ENCODE measurements at regions not wholly inside any gene's neighbourhood (a gene's known extent, or its start where the extent isn't known, plus 50 kb on each side); places are given as distances from the start of the nearest gene placed in this dataset.

DNA sequence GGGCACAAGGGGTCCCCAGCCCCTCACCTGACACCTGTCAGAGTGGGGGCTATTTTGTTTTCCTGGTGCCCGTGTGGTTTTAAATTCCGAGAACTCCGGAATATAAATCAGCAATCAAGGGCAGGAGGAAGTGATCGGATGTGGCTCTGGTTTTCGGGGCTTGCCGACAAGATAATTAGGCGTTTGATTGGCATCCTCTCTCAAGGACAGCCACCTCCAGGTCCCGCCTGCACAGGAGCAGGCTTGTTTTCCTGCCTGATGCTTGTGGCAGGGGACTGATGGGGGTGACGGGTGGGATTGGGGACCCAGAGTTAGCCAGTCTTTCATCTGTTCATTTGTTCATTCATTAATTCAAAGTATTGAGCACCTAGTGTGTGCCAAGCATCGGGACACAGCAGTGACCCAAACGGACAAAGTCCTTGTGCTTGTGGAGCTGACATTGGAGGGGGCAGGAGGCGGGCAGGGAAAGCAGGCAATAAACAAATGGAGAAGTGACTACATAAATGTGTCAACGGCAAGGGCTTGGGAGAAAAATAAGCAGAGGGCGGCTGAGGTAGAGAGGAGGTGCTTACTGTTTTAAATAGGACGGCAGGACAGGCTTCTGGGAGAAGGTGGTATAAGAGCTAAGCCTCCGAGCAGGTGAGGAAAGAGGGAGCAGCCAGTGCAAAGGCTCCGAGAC is 166.5 kb downstream of the PHETA1 start:
- TF ChIP-seq CTCF (IDR thresholded peaks at IDR 0.05; ENCODE audit: insufficient read depth, low read depth, low read length, missing control alignments) = no peak
- H3K4me3 ChIP-seq (ENCODE audit: low read length) = no peak overlapping the region
- no peak for DNase-seq (ENCODE audit: low read depth)

DNA sequence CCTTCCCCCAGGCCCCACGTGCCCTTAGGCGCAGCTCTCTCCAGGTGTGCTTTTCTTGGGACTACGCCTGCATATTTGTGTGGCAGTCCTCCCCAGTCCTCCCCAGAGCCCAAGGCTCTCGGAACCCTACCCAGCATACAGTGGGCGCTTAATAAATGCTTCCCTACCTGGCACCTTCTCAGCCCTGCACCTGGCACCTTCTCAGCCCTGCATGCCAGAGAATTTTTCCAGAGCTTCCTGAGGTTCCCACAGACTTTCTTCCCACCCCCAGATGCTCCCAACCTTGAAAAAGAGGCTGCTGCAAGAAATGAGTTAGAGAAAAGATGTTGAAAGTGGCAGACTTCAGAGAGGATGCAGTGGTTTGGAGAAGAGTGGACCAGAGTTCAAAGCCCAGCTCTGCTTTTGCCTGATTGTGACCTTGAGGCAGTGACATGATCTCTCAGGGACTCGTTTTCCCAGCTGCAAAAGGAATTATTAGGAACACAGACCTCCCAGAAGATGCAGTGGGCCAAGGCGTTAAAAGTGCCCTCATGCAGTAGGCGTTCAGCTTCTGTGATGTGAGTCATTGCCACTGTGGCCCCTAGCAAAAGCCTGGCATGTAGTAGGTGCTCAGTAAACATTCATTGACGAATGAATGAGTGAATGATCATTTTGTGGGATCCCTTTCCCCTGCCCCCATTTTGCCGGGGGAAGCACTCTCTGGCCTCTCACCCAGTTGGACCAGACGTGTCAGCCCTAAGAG is 167.2 kb downstream of the PHETA1 start:
- no peak overlapping the region for H3K4me3 ChIP-seq (ENCODE audit: low read length)
- DNase-seq (ENCODE audit: low read depth) = no peak
- no peak for TF ChIP-seq CTCF (IDR thresholded peaks at IDR 0.05; ENCODE audit: insufficient read depth, low read depth, low read length, missing control alignments)

DNA sequence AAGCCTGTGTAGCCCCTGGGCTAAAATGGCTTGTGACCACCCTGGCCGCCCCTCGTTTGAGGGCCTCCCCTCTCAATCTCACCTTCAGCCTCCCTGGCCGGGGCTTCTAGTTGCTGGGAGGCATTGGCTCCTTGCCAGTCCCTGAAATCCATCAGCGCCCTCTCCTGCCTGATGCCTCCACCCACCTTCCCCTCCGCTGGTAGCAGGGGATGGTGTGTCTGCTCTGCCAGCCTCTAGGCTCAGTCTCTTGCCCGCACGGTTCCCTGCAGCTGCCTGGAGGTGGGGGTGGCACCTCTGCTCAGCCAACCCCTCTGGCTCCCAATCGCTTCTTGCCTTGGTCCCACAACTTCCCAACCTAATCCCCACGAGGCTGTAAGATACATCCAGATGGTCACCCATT is 167.9 kb downstream of the PHETA1 start:
- H3K4me3 ChIP-seq (ENCODE audit: low read length) = no peak overlapping the region
- no peak for DNase-seq (ENCODE audit: low read depth)
- no peak for TF ChIP-seq CTCF (IDR thresholded peaks at IDR 0.05; ENCODE audit: insufficient read depth, low read depth, low read length, missing control alignments)

DNA sequence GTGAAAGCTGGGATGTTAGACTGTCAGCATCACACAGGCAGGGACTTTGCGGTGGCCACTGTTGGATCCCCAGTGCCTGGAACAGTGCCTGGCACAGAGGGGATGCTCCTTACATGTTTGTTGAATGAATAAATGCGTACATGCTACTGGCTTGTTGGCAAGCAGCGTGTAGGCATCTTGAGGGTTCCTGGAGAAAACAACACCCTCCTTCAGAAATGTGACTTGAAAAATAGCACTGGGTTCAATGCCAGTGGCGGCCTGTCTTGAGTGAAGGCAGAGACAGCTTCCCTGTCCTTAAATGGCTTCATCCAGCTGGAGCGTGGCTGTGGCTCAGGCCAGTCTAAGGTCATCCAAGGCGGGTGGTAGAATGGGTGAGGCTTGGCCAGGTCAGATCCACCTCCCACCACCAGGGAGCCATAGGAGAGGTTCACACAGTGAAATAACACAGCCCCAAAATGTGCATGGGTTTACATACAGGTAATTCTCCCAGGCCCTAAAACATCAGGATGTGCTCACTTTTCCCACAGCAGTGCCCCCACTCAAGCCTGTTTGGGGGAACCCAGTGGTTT is 171.4 kb downstream of the PHETA1 start:
- no peak for DNase-seq (ENCODE audit: low read depth)
- TF ChIP-seq CTCF (IDR thresholded peaks at IDR 0.05; ENCODE audit: insufficient read depth, low read depth, low read length, missing control alignments) = no peak
- H3K4me3 ChIP-seq (ENCODE audit: low read length) = no peak overlapping the region

DNA sequence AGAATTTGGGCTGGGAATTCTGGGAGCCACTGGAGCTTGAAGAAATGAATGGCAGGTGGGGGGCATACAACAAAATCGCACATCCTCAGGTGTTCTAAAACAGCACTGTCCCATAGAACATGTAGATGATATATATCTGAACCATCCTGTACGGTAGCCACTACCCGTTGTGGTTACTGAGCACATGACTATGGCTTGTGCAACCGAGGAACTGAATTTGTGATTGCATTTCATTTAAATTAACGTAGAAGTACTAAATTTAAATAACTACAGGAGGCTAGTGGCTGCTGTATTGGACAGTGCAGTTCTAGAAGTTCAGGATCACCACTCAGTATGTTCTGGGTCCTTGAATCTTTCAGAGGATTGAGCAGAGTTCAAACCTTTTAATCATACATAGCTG is 172.4 kb downstream of the PHETA1 start:
- no peak for TF ChIP-seq CTCF (IDR thresholded peaks at IDR 0.05; ENCODE audit: insufficient read depth, low read depth, low read length, missing control alignments)
- no peak overlapping the region for H3K4me3 ChIP-seq (ENCODE audit: low read length)
- DNase-seq (ENCODE audit: low read depth) = no peak

- no peak for TF ChIP-seq CTCF (IDR thresholded peaks at IDR 0.05; ENCODE audit: insufficient read depth, low read depth, low read length, missing control alignments)
- H3K4me3 ChIP-seq (ENCODE audit: low read length) = no peak overlapping the region
- no peak for DNase-seq (ENCODE audit: low read depth)
Observed at GRCh38 chr12:111195316-111195715, 173.6 kb downstream of the PHETA1 start.
